Endodermal cell (in vitro differentiated cells): ENCODE measurements at regions not wholly inside any gene's neighbourhood (a gene's known extent, or its start where the extent isn't known, plus 50 kb on each side); places are given as distances from the start of the nearest gene placed in this dataset.

Experiments used
- DNase-seq: peaks from one replicate; pipeline ENCODE4 v3.0.0-alpha.2; 2017
- H3K27ac ChIP-seq: 2 replicates; pipeline ENCODE4 v1.5.1; 2013; ENCODE audit warnings: mild to moderate bottlenecking, low read depth, low read length, moderate library complexity
- H3K27me3 ChIP-seq: 2 replicates; pipeline ENCODE4 v1.6.1; 2013; ENCODE audit warnings: mild to moderate bottlenecking, low read length, moderate library complexity; ENCODE audit not compliant: insufficient read depth, control insufficient read depth, poor library complexity, severe bottlenecking
- H3K36me3 ChIP-seq: 2 replicates; pipeline ENCODE4 v1.7.0; 2013; ENCODE audit warnings: mild to moderate bottlenecking, low read length, moderate library complexity; ENCODE audit not compliant: control insufficient read depth, insufficient read depth
- H3K4me1 ChIP-seq: one replicate; pipeline ENCODE4 v1.7.0; 2013; ENCODE audit warnings: low read length; ENCODE audit not compliant: control insufficient read depth, insufficient read depth
- H3K4me3 ChIP-seq: 2 replicates; pipeline ENCODE4 v1.5.1; 2013; ENCODE audit warnings: mild to moderate bottlenecking, low read length, moderate library complexity
- H3K9ac ChIP-seq: 2 replicates; pipeline ENCODE4 v1.6.1; 2013; ENCODE audit warnings: mild to moderate bottlenecking, low read length, moderate library complexity; ENCODE audit not compliant: poor library complexity, severe bottlenecking; ENCODE audit errors: extremely low read depth
- H3K9me3 ChIP-seq: 2 replicates; pipeline ENCODE4 v1.6.1; 2013; ENCODE audit warnings: mild to moderate bottlenecking, low read length, moderate library complexity; ENCODE audit not compliant: control insufficient read depth
- H3K27ac Mint-ChIP-seq: 2 replicates; pipeline ENCODE4 v1.8.0; 2020; ENCODE audit warnings: mixed read lengths
- H3K27me3 Mint-ChIP-seq: 2 replicates; pipeline ENCODE4 v1.8.0; 2021; ENCODE audit warnings: mild to moderate bottlenecking, mixed read lengths; ENCODE audit not compliant: insufficient read depth
- H3K36me3 Mint-ChIP-seq: 2 replicates; pipeline ENCODE4 v1.8.0; 2020; ENCODE audit warnings: low read depth, mixed read lengths
- H3K4me1 Mint-ChIP-seq: 2 replicates; pipeline ENCODE4 v1.8.0; 2020; ENCODE audit warnings: mixed read lengths
- H3K4me3 Mint-ChIP-seq: 2 replicates; pipeline ENCODE4 v1.8.0; 2020; ENCODE audit warnings: mild to moderate bottlenecking, moderate library complexity, mixed read lengths
- H3K9me3 Mint-ChIP-seq: 2 replicates; pipeline ENCODE4 v1.8.0; 2020; ENCODE audit warnings: mild to moderate bottlenecking, mixed read lengths
- CTCF ChIP-seq: fragments of 200-600 bp; sonication (generic); conservative IDR thresholded peaks from 2 replicates; pipeline ENCODE4 v1.5.0; 2021; ENCODE audit warnings: antibody characterized with exemption, mild to moderate bottlenecking
- WGBS, 2 experiments: methylation state at CpG; one replicate each; pipeline versions ENCODE4 v1.1.5 to v1.1.7; 2013; ENCODE audit warnings: missing lambda C conversion rate in 2 of 2, mixed read lengths in 1 of 2; ENCODE audit not compliant: insufficient coverage in 1 of 2, insufficient read length in 1 of 2; 5-methylcytosine and 5-hydroxymethylcytosine counted together

- H3K36me3 Mint-ChIP-seq: peaks cover 6% of the 10 kb centered on the region
- H3K9me3 ChIP-seq: peaks cover 5% of the 10 kb centered on the region
- H3K27me3 ChIP-seq: no peaks in the 10 kb centered on the region
- 82 to 91% methylated on average over 3 to 6 of the region's 6 CpGs for WGBS, 2 experiments
- no peaks in the 10 kb centered on the region for H3K36me3 ChIP-seq
- H3K9me3 Mint-ChIP-seq: peaks cover 6% of the 10 kb centered on the region
- no peak overlapping the region for H3K4me3 ChIP-seq
- no peak overlapping the region for H3K27ac Mint-ChIP-seq
- no peaks in the 10 kb centered on the region for H3K27me3 Mint-ChIP-seq
- no peak overlapping the region for H3K4me3 Mint-ChIP-seq
- H3K4me1 Mint-ChIP-seq: no peaks in the 10 kb centered on the region
- no peak for DNase-seq
- no peak overlapping the region for H3K27ac ChIP-seq
- no peak for TF ChIP-seq CTCF
- H3K4me1 ChIP-seq: no peaks in the 10 kb centered on the region
- no peak overlapping the region for H3K9ac ChIP-seq
Observed at GRCh38 chr11:70842256-70842655, 410.1 kb downstream of the SHANK2 start.

- DNase-seq: no peak
- H3K36me3 Mint-ChIP-seq: peaks cover 6% of the 10 kb centered on the region
- Histone ChIP-seq H3K27me3 (no peaks in the 10 kb centered on the region), H3K4me1 (no peaks in the 10 kb centered on the region), H3K4me3 (no peak overlapping the region), H3K36me3 (no peaks in the 10 kb centered on the region), H3K9ac (no peak overlapping the region), H3K9me3 (peaks cover 5% of the 10 kb centered on the region), H3K27ac (no peak overlapping the region)
- 94 to 95% methylated on average over 8 to 14 of the region's 14 CpGs for WGBS, 2 experiments
- no peaks in the 10 kb centered on the region for H3K4me1 Mint-ChIP-seq
- H3K9me3 Mint-ChIP-seq: peaks cover 6% of the 10 kb centered on the region
- no peaks in the 10 kb centered on the region for H3K27me3 Mint-ChIP-seq
- no peak overlapping the region for H3K27ac Mint-ChIP-seq
- no peak for TF ChIP-seq CTCF
- H3K4me3 Mint-ChIP-seq: no peak overlapping the region
Observed at GRCh38 chr11:70842701-70843100, 409.7 kb downstream of the SHANK2 start.

- no peaks in the 10 kb centered on the region for H3K36me3 ChIP-seq
- Mint-ChIP-seq H3K4me3 (no peak overlapping the region), H3K9me3 (no peaks in the 10 kb centered on the region), H3K27me3 (no peaks in the 10 kb centered on the region), H3K36me3 (no peaks in the 10 kb centered on the region), H3K4me1 (no peaks in the 10 kb centered on the region), H3K27ac (no peak overlapping the region)
- no peak for DNase-seq
- H3K27me3 ChIP-seq: no peaks in the 10 kb centered on the region
- H3K9ac ChIP-seq: no peak overlapping the region
- no peak overlapping the region for H3K27ac ChIP-seq
- H3K9me3 ChIP-seq: no peaks in the 10 kb centered on the region
- WGBS, 2 experiments: 92 to 98% methylated on average over 5 to 6 of the region's 6 CpGs
- no peaks in the 10 kb centered on the region for H3K4me1 ChIP-seq
- TF ChIP-seq CTCF: no peak
- no peak overlapping the region for H3K4me3 ChIP-seq
Observed at GRCh38 chr11:70843906-70844305, 408.5 kb downstream of the SHANK2 start.
